ENCODE measurements at regions not wholly inside any gene's neighbourhood (a gene's known extent, or its start where the extent isn't known, plus 50 kb on each side); places are given as distances from the start of the nearest gene placed in this dataset.

- no peak for TF ChIP-seq CTCF (IDR thresholded peaks at IDR 0.05)
- no peak for TF ChIP-seq POLR2A (IDR thresholded peaks at IDR 0.05)
- no peak for TF ChIP-seq POLR2AphosphoS5 (IDR thresholded peaks at IDR 0.05)
These were observed 585.2 kb upstream of the TUSC1 start for GRCh38 chr9:26263478-26263877.

All from breast epithelium (tissue), 3 donors.